DOHH2 (cell line): ENCODE measurements at regions not wholly inside any gene's neighbourhood (a gene's known extent, or its start where the extent isn't known, plus 50 kb on each side); places are given as distances from the start of the nearest gene placed in this dataset.

Source experiments
- H3F3A ChIP-seq: fragments of 200-600 bp; sonication (generic), shearing (Covaris generic); 2 replicates; pipeline ENCODE4 v1.6.0; 2016; ENCODE audit warnings: antibody characterized with exemption, mild to moderate bottlenecking; ENCODE audit not compliant: control insufficient read depth, insufficient read depth
- H3K27ac ChIP-seq: fragments of 200-600 bp; sonication (generic); 2 replicates; pipeline ENCODE4 v1.5.1; 2014; ENCODE audit warnings: low read depth, mild to moderate bottlenecking, low read length, moderate library complexity
- H3K27me3 ChIP-seq: fragments of 200-600 bp; sonication (generic); 2 replicates; pipeline ENCODE4 v1.6.1; 2014; ENCODE audit warnings: mild to moderate bottlenecking, low read length, mixed read lengths; ENCODE audit not compliant: control insufficient read depth
- H3K36me3 ChIP-seq: fragments of 200-600 bp; sonication (generic); 2 replicates; pipeline ENCODE4 v1.6.1; 2014; ENCODE audit warnings: mild to moderate bottlenecking, low read length, moderate library complexity, mixed read lengths; ENCODE audit not compliant: control insufficient read depth
- H3K4me1 ChIP-seq: fragments of 200-600 bp; sonication (generic); 2 replicates; pipeline ENCODE4 v1.6.1; 2014; ENCODE audit warnings: mild to moderate bottlenecking, low read length, mixed read lengths; ENCODE audit not compliant: control insufficient read depth
- H3K4me2 ChIP-seq: fragments of 200-600 bp; sonication (generic); 2 replicates; pipeline ENCODE4 v1.6.0; 2014; ENCODE audit warnings: mild to moderate bottlenecking, low read length, moderate library complexity
- H3K4me3 ChIP-seq: fragments of 200-600 bp; sonication (generic); 2 replicates; pipeline ENCODE4 v1.5.1; 2014; ENCODE audit warnings: mild to moderate bottlenecking, low read length, mixed read lengths
- H3K79me2 ChIP-seq: fragments of 200-600 bp; sonication (generic); 2 replicates; pipeline ENCODE4 v1.6.1; 2014; ENCODE audit warnings: mild to moderate bottlenecking, low read length, mixed read lengths; ENCODE audit not compliant: control insufficient read depth
- H3K9me2 ChIP-seq: fragments of 200-600 bp; sonication (generic); replicated peaks from 2 replicates; pipeline ENCODE4 v1.6.1; 2014; ENCODE audit warnings: mild to moderate bottlenecking, low read length, mixed read lengths; ENCODE audit not compliant: control insufficient read depth
- H3K9me3 ChIP-seq: fragments of 200-600 bp; sonication (generic); 2 replicates; pipeline ENCODE4 v1.6.1; 2014; ENCODE audit warnings: antibody characterized with exemption, low read length, mixed read lengths; ENCODE audit not compliant: control insufficient read depth, insufficient read depth
- H4K20me1 ChIP-seq: fragments of 200-600 bp; sonication (generic); 2 replicates; pipeline ENCODE4 v1.6.0; 2014; ENCODE audit warnings: low read depth, mild to moderate bottlenecking, antibody characterized with exemption, low read length, moderate library complexity; ENCODE audit not compliant: control insufficient read depth, insufficient read depth
- CTCF ChIP-seq: fragments of 200-600 bp; sonication (generic); IDR thresholded peaks from one replicate; pipeline ENCODE4 v1.5.1; 2014; ENCODE audit warnings: antibody characterized with exemption, mild to moderate bottlenecking, low read depth, low read length; ENCODE audit not compliant: poor library complexity, severe bottlenecking
- EZH2phosphoT487 ChIP-seq: fragments of 200-600 bp; sonication (generic); IDR thresholded peaks from 2 replicates; pipeline ENCODE4 v1.6.1; 2017; ENCODE audit warnings: borderline replicate concordance, mild to moderate bottlenecking, antibody characterized with exemption, low read length, moderate library complexity, mixed read lengths

GRCh38 chr2:120869036-120869729 is 133.5 kb downstream of the GLI2 start:
- H3K4me1 ChIP-seq, result no peaks in the 10 kb centered on the region
- no peak overlapping the region for H3K4me3 ChIP-seq
- H3F3A ChIP-seq, result no peaks in the 10 kb centered on the region
- no peak overlapping the region for H3K27ac ChIP-seq
- no peaks in the 10 kb centered on the region for H3K9me2 ChIP-seq
- H3K9me3 ChIP-seq, result no peaks in the 10 kb centered on the region
- H3K36me3 ChIP-seq, result no peaks in the 10 kb centered on the region
- H4K20me1 ChIP-seq, result no peaks in the 10 kb centered on the region
- no peaks in the 10 kb centered on the region for H3K27me3 ChIP-seq
- no peak for TF ChIP-seq CTCF
- no peak for TF ChIP-seq EZH2phosphoT487
- no peak overlapping the region for H3K4me2 ChIP-seq
- H3K79me2 ChIP-seq, result no peaks in the 10 kb centered on the region

GRCh38 chr2:120869730-120870466 is 134.2 kb downstream of the GLI2 start:
- TF ChIP-seq EZH2phosphoT487, result no peak
- TF ChIP-seq CTCF, result no peak
- Histone ChIP-seq H3K79me2 (no peaks in the 10 kb centered on the region), H3K9me2 (no peaks in the 10 kb centered on the region), H4K20me1 (no peaks in the 10 kb centered on the region), H3K9me3 (no peaks in the 10 kb centered on the region), H3K27me3 (no peaks in the 10 kb centered on the region), H3K27ac (no peak overlapping the region), H3K4me3 (no peak overlapping the region), H3K4me2 (no peak overlapping the region), H3K36me3 (no peaks in the 10 kb centered on the region), H3K4me1 (no peaks in the 10 kb centered on the region), H3F3A (no peaks in the 10 kb centered on the region)

- no peaks in the 10 kb centered on the region for H3K4me1 ChIP-seq
- no peak overlapping the region for H3K4me3 ChIP-seq
- H3K27me3 ChIP-seq, result no peaks in the 10 kb centered on the region
- H3K9me2 ChIP-seq, result no peaks in the 10 kb centered on the region
- no peaks in the 10 kb centered on the region for H3K36me3 ChIP-seq
- no peaks in the 10 kb centered on the region for H4K20me1 ChIP-seq
- no peaks in the 10 kb centered on the region for H3F3A ChIP-seq
- H3K9me3 ChIP-seq, result no peaks in the 10 kb centered on the region
- no peaks in the 10 kb centered on the region for H3K79me2 ChIP-seq
- no peak overlapping the region for H3K4me2 ChIP-seq
- TF ChIP-seq CTCF (no peak), EZH2phosphoT487 (no peak)
- no peak overlapping the region for H3K27ac ChIP-seq
These were observed 134.8 kb downstream of the GLI2 start for GRCh38 chr2:120870467-120870788.
